NCI-H128 (cell line): ENCODE measurements at regions not wholly inside any gene's neighbourhood (a gene's known extent, or its start where the extent isn't known, plus 50 kb on each side); places are given as distances from the start of the nearest gene placed in this dataset.

Experiments used
- DNase-seq: peaks from one replicate; lab custom pipeline; 2025; ENCODE audit not compliant: unreplicated experiment; lab: John Stamatoyannopoulos, UW

DNA sequence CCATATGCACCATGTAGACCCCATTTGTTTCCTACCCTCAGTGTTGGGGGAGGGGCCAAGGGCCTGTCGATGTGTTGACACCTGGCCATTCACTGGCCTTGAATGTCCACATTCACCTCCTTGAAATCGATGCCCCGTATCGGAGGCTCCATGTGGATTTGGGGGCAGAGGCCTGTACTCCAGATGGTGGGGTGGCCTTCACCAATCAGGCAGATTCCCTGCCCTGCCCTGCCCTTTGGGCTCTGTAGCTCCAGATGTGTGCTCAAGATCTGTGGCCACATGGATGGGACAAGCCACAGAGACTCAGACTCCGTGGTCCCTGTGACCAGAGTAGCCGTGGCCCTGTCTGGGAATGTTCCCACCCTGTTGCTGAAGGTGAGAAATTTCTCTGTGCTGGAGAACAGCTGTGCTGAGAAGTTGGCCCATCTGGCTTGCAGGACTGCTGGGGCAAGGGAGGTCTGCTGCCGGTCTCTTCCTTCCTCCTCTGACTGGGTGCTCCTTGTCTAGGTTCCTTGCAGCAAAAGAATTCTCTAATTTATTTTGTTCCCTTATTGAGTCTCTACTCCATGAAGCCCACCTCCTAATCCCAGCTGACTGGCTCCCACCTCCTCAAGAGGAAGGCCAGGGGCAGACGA, 221.3 kb downstream of the SEC14L1 start:
- no peak for DNase-seq

DNA sequence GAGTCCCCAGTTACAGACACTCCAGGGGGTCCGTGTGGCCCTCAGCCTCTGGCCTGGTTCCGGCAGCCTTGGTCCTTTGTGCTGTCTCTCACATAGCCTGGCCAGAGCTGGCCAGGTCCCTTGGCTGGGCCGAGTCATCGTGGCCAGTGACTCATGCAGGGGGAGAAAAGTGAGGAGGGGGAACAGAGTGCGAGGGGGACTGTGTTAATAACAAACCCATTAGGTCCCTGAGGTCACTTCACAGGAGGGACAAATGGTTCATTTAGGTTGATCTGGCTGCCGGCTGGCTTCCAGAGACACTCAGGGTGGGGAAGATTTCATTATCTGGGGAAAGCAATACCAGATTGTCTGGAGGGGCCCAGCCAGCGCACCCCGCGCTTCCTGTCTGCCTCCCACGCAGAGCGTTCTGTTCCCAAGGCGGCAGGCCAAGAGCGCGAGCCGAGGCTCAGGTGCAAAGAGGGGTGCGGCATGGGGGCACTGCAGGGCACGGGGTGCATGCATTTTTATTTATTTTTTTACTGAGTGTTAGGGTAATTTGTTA, 223.1 kb downstream of the SEC14L1 start:
- no peak for DNase-seq

DNA sequence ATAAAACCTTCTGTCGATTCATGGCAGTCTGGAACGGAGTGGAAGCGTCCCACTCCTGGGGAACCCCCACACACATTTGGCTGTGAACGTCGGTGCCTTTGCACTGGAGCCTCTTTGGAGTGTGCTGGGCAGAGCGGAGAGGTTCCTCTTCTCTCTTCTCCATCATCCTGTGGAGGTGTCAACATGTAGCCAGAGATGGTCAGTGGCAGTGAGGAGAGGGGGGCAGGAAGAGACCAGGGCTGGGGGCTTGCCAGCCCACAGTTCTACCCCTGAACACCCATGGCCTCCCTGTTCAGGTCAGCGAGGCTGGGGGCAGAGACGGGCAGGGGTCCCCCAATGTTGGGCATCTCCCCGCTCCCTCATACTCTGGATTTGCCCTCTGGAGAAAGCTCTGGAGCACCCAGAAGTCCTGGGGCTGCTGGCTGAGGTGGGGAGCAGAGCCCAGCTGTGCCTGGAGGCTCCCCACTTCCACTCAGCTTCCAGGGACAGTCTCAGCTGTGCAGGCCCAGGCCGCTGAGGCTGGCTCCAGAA, 223.7 kb downstream of the SEC14L1 start:
- no peak for DNase-seq

DNA sequence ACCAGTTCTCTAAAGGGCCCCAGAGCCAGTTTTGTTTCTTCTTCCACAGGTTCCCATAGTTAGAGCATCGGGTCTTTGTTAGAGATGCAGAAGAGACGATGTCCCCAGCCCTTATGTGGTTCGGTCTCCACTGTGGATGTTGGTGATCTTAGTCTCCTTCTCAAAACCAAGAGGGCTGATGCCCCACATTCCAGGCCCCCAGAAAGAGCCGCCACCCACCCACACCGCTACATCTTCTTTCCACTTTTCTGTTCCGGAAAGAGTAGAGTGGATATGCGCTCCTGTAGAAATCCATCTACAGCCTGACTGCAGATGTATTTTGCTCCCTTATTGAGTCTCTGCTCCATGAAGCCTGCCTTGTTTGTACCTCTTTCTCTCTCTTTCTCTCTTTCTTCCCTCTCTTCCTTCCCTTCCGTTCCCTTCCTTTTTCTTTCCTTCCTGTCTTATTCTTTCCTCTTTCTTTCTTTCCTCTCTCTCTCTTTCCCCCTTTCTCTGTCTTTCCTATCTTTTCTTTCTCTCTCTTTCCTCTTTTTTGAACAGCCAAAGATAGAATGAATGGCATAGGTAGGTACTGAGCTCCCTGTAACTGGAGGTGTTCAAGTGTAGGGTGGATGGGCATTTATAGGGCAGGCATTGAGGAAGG, 224.3 kb downstream of the SEC14L1 start:
- no peak for DNase-seq

DNA sequence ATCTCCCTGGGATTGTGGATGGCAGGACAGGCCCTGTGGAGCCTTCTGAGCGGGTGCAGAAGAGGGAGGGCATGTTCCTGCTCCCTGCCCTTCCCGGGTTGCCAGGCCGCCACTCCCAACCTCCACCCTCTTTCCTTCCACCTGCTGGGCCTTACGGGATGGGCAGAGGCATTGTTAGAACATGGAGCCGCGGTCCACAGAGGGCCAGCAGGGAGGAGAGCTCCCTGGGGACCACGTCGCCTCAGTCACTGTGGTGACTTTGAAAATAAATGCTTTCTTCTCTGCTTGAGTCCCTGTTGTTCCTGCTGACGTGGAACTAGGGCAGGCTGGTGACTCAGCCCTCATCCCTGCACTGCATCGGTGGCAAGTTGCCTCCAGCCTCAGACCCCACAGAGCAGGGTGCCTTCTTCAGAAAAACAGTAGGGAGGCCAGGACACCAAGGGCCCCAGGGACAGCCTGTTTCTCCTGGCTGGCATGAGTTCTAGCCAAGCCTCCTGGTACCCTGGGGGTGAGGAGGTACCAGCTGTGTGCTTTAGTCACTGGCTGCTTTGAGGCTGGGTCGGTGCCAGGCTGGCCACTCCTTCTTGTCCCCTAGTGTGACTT, 224.9 kb downstream of the SEC14L1 start:
- no peak for DNase-seq

DNA sequence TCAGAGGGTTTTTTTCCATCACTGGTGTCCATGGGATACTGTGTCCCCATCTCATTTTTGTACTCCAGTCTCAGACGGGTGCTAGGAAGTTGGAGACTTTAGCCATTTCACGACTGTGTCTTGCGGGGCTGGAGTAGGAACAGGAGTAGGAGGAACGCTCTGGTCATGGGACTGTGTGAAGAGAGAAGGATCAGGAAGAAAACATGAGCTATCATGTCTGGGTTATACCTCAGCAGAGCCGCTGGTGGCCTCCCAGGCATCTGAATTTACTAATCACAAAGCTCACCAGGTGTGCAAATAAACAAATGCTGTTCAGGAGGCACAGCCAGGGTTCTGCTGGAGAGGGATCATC, 225.4 kb downstream of the SEC14L1 start:
- no peak for DNase-seq

DNA sequence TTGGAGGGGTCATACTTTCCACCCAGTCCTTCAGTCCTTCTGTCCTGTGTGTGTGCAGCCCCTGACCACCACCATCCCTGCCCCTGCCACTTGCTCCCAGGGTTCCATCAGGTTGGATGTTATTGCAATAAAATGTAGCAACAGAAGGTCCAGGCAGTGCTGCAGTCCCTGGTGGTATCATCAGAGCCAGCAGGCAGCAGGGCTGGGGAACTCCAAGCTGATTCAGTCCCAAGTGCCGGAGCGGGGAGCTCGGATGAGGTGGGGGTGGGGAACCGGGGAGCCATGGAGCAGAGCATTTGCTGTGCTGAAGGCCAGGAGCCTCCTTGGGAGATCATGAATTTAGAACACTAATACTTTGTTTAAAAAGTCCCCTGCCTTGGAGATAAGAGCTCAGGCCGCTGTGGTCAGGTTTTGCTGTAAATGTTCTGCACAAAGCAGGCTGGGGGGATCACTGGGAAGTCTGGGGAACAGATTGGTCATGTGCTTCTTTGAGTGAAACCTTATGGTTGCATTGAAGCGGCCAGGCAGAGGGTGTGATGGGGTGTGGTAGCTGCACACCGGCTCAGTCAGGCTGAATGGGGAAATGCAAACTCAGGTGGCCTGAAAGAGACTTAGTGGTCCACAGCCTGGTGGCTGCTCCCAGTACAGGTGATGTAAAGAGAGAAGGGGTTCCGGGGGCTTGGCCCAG, 225.9 kb downstream of the SEC14L1 start:
- no peak for DNase-seq

DNA sequence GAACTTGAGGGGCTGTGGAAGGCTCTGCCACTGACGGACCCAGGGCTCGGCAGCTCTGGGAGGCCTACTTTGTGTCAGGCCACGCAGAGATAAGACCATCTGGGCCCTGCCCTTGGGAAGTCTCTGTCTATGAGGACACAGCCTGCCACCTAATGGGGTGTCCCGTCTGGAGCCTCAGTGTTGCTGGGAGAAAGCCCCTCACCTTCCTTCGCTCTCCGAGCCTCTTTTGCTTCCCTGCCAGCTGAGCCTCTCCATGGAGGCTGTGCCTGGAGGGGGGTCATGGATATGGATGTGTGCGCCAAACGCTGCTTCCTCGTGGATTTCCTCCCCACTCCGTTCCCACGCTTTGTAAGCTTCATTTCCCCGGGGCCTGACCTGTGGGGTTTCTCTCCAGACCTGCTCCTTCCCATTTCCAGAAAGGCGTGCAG, 228.8 kb downstream of the SEC14L1 start:
- DNase-seq = no peak

DNA sequence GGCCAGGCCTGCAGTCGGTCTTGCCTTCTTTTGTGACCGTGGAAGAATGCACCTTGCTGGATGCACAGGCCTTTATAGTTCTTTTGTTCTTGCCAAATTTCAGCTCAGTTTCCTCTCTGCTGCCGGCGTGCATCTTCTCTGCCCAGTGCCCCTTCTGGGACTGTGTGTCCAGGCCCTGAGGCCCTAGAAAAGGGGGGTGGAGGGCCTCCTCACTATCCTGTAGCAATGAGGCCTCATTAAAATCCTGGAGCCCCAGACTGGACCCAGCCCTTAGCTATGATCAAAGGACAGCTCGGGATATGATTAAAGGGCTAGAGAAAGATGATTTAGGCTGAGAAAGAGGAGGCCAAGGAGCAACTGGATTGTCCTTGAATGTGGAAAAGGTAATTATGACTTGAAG, 229.8 kb downstream of the SEC14L1 start:
- DNase-seq = no peak

DNA sequence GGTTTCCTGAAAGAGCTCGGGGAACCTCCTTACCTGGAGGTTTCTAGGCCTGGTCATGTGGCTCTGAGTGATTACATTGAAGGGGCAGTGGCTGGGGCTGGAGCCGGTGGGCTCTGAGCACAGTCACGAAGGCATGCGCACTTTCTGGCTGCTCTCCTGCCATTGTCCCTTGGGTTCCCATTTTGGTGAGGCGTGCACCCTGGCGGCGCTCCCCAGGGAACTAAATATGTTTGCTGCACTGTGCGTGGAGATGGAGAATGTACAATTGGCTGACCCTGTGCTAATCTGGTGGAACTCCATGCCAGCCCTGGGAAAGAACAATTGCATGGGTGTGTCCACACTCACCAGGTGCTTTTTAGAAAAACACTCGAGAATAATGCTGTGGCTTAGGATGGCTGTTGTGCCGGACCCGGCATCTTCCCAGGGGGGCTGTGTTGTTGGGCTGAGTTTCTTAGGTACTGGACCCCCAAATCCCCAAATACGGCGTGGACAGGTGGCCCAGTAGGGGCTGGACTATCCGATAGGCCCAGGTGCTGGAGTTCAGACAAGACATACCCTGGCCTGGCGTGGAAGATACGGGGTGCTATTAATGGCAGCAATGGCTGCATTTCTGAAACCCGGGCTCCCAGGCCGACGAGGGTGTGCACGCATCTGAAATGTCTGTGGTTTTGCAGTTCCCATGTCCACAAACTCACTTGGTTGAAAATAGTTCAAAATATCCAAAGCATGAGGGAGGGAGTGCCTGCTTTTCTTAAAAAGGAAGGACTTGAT, 230.5 kb downstream of the SEC14L1 start:
- no peak for DNase-seq

DNA sequence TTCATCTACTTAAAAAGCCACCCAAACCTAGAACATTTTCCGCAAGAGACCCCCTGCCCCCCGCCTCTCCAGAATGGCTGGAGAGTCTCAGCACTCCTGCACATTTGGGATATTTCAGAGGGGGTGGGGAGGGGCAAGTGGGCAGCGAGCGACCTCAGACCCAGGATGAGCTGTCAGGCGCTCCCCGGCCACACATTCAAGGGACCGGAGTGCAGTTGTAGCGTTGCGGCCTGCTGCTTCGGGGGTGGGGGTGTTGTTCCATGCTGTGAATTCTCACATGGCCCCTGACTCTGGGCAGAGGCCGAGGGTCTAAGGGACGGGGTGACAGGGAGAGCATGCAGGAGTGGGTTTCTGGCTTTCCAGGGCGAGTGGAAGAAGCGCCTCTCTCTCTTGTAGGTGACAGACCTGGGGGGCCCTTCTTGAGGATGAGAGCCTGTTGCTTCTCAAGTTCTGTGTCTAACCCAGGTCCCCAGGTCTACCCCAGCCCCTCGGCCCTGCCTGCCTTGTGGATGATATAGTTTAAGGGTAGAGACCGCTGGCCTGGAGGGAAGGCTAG, 231.2 kb downstream of the SEC14L1 start:
- no peak for DNase-seq

DNA sequence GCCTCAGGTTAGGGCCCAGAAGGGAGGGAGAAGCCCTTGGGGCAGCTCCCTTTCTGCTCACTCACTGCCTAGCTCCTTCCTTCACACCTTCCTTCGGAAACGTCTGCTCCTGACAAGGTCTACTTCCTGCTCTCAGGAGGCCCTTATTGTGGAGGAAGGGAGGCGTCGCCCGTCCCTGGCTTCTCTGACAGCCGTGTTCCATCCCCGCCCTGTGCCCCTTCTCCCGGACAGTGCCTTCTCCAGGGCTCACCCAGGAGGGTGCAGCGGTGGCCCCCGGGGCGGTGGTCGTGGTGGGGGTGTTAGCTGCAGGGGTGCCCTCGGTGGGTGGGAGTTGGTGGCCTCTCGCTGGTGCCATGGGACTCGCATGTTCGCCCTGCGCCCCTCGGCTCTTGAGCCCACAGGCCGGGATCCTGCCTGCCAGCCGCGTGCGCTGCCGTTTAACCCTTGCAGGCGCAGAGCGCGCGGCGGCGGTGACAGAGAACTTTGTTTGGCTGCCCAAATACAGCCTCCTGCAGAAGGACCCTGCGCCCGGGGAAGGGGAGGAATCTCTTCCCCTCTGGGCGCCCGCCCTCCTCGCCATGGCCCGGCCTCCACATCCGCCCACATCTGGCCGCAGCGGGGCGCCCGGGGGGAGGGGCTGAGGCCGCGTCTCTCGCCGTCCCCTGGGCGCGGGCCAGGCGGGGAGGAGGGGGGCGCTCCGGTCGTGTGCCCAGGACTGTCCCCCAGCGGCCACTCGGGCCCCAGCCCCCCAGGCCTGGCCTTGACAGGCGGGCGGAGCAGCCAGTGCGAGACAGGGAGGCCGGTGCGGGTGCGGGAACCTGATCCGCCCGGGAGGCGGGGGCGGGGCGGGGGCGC, 231.9 kb downstream of the SEC14L1 start:
- DNase-seq = no peak

DNA sequence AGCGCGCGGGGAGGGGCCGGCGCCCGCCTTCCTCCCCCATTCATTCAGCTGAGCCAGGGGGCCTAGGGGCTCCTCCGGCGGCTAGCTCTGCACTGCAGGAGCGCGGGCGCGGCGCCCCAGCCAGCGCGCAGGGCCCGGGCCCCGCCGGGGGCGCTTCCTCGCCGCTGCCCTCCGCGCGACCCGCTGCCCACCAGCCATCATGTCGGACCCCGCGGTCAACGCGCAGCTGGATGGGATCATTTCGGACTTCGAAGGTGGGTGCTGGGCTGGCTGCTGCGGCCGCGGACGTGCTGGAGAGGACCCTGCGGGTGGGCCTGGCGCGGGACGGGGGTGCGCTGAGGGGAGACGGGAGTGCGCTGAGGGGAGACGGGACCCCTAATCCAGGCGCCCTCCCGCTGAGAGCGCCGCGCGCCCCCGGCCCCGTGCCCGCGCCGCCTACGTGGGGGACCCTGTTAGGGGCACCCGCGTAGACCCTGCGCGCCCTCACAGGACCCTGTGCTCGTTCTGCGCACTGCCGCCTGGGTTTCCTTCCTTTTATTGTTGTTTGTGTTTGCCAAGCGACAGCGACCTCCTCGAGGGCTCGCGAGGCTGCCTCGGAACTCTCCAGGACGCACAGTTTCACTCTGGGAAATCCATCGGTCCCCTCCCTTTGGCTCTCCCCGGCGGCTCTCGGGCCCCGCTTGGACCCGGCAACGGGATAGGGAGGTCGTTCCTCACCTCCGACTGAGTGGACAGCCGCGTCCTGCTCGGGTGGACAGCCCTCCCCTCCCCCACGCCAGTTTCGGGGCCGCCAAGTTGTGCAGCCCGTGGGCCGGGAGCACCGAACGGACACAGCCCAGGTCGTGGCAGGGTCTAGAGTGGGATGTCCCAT, 232.8 kb downstream of the SEC14L1 start:
- no peak for DNase-seq

DNA sequence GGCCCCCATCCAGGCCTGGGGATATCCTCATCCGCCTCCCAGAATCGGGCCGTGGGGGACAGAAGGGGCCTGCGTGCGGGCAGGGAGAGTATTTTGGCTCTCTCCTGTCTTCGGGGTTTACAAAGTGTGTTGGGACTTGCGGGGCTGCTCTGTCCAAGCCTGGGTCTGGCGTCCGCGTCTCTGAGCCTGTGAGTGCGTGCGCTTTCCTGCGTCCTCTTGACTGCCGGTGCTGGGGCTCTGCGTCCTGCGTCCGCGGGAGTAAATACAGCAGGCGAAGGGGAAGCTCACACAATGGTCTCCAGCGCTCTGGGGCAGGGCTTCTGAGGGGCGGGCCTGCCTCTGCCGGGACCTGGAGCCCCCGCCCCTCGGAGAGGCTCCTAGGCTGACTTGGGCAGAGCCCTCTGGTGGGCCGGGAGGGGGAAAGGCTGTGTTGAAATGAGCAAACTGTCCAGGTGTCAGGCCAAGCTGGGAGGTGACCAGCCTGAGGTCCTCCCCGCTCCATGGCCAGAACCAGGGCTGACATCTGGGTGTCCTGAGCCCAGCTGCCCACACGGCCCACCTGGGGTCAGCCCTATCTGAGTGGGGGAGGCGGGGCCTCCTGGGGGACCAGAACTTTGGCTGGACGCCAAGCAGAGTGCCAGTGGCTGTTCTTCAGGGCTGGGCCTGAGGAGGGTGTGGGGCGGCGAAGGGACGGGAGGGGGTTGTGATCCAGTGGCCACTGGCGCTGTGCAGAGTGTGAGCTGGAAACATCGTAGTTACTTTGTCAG, 233.6 kb downstream of the SEC14L1 start:
- DNase-seq = no peak

DNA sequence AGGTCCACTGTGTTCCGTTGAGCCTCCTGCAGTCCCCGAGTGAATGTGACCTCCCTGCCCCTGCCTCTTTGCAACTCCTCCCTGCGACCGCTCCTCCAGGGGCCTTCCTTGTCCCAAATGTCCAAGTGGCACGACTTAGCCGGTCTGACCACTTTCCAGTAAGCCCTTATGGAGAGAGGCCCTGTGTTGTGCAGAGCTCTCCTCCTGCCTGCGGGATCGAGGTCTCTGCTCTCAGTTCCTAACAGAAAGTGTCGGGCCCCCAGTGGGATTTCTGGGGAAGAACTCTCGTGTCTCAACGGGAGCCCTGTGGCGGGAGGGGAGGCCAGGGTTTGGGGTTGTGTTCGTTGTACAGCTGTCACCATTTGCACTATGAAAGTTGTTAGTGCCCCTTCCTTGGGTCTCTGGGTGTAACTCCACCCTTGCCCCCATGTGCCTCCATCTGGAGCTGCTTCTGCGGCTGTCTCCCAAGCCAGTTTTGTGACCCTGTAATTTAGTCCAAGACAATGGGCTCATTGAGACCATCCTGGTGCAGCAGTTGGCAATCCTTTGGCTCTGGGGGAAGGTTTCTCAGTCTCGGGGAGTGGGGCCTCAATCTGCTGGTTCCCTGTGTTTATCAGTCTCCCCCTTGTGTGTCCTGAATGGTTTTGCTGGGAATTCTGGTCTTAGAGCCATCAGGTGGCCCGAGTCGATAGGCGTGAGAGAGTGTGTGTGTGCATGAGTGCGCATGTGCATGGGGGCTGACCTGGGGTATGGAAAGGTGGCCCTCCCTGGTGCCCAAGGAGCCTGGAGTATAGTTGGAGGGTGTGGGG, 234.5 kb downstream of the SEC14L1 start:
- DNase-seq = no peak

DNA sequence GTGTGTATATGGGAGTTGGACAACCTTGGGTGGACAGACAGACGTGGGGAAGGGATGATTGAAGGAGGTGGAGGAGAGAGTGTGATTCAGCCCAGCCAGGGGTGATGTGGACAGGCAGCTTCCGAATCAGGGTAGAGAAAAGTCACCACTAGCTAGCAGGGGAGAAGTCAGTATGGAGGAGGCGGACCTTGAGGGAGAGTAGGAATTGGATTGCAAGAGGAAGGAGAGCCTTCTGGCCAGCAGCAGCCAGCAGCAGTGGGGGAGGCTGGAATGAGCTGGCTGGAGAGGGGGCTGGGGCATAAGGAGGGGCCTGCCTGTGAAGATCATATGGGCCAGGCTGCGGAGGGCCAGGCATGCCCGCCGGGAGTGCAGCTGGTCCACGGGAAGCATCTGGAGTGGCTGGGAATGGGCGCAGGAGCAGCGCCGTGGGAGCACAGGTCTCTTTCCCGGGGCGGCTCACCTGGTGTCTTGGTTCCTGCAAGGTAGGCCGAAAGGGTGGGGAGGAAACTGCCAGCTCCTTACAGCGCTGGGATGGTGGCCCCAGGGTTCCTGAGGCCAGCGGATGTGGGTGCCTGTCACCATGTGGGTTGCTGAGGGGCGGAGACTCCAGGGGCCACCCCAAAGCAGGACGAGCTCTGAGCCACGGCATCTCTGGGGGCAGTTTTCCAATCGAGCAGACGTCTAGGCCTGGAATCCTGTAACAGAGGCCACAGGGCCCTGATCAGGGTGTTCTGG, 235.3 kb downstream of the SEC14L1 start:
- DNase-seq = no peak
